ENCODE measurements at regions not wholly inside any gene's neighbourhood (a gene's known extent, or its start where the extent isn't known, plus 50 kb on each side); places are given as distances from the start of the nearest gene placed in this dataset.

DNA sequence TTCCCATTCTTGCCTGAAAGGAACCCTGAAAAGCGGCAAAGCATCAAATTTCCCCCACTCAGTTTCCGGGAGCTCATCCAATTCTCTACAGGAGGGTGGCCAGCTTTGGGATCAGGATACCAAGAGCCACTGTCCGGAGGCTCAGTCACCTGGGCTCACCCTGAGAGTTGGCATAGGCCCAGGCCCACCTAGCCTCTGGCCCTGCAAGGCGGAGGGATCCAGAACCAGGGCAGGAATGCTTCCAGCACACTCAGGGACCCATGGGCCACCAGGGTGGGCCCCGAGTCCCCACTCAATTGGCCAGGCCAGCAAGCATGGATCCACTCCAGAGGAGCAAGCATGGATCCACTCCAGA, 432.9 kb upstream of the MYT1L start:
- H3K4me3 ChIP-seq (ENCODE audit: control insufficient read depth in 1 of 2, extremely low read depth in 1 of 2, low read length in 1 of 2) = no peak overlapping the region
- peaks cover 0 to 3% of the 10 kb centered on the region in 2 experiments for H3K27me3 ChIP-seq (replicated peaks in 1 of 2; ENCODE audit: control insufficient read depth in 2 of 2, extremely low read depth in 1 of 2, insufficient read depth in 2 of 2, low read length in 1 of 2)
- Mint-ChIP-seq H3K4me1 (no peaks in the 10 kb centered on the region), H3K36me3 (no peaks in the 10 kb centered on the region), H3K27ac (no peak overlapping the region), H3K27me3 (no peaks in the 10 kb centered on the region), H3K4me3 (no peak overlapping the region), H3K9me3 (peaks cover 0 to 6% (median 0%) of the 10 kb centered on the region in 3 donors)
- no peak for DNase-seq
- H3K36me3 ChIP-seq (ENCODE audit: control insufficient read depth in 2 of 2, extremely low read depth in 1 of 2, insufficient read depth in 1 of 2, low read length in 1 of 2) = no peaks in the 10 kb centered on the region
- POLR2A ChIA-PET = no interaction called here
- no peaks in the 10 kb centered on the region for H3K4me1 ChIP-seq (ENCODE audit: control insufficient read depth in 1 of 2, extremely low read depth in 1 of 2, insufficient read depth in 2 of 2, low read length in 2 of 2)
- 76% methylated on average over 4 of the region's 5 CpGs for WGBS (ENCODE audit: insufficient coverage)
- no peak overlapping the region for H3K27ac ChIP-seq (ENCODE audit: low read length)
- H3K9me3 ChIP-seq = no peaks in the 10 kb centered on the region
- ATAC-seq (replicated peaks in 1 of 4) = no peak
- CTCF ChIA-PET = interaction anchor here in 1 of 2 donors (0.6 kb wide), 1 partner anchor 47 kb away, joined by 3 read pairs; no protein-coding TSS in a partner anchor

GRCh38 chr2:2763351-2764000, 432.4 kb upstream of the MYT1L start:
- WGBS (ENCODE audit: insufficient coverage) = 91% methylated on average over 25 of the region's 25 CpGs
- Mint-ChIP-seq H3K27me3 (no peaks in the 10 kb centered on the region), H3K9me3 (peaks cover 0 to 6% (median 0%) of the 10 kb centered on the region in 3 donors), H3K4me3 (no peak overlapping the region), H3K36me3 (no peaks in the 10 kb centered on the region), H3K27ac (no peak overlapping the region), H3K4me1 (no peaks in the 10 kb centered on the region)
- H3K4me3 ChIP-seq (ENCODE audit: control insufficient read depth in 1 of 2, extremely low read depth in 1 of 2, low read length in 1 of 2) = no peak overlapping the region
- peaks cover 0 to 3% of the 10 kb centered on the region in 2 experiments for H3K27me3 ChIP-seq (replicated peaks in 1 of 2; ENCODE audit: control insufficient read depth in 2 of 2, extremely low read depth in 1 of 2, insufficient read depth in 2 of 2, low read length in 1 of 2)
- no peaks in the 10 kb centered on the region for H3K9me3 ChIP-seq
- no peaks in the 10 kb centered on the region for H3K4me1 ChIP-seq (ENCODE audit: control insufficient read depth in 1 of 2, extremely low read depth in 1 of 2, insufficient read depth in 2 of 2, low read length in 2 of 2)
- ChIA-PET POLR2A (interaction anchor here in 1 of 2 donors (0.5 kb wide), 1 partner anchor 48 kb away, joined by 7 read pairs; no protein-coding TSS in a partner anchor), CTCF (interaction anchor here in 1 of 2 donors (0.6 kb wide), 1 partner anchor 47 kb away, joined by 3 read pairs; no protein-coding TSS in a partner anchor)
- H3K36me3 ChIP-seq (ENCODE audit: control insufficient read depth in 2 of 2, extremely low read depth in 1 of 2, insufficient read depth in 1 of 2, low read length in 1 of 2) = no peaks in the 10 kb centered on the region
- no peak overlapping the region for H3K27ac ChIP-seq (ENCODE audit: low read length)
- DNase-seq (no peak), ATAC-seq (replicated peaks in 1 of 4) (no peak)

- H3K4me3 ChIP-seq (ENCODE audit: control insufficient read depth in 1 of 2, extremely low read depth in 1 of 2, low read length in 1 of 2) = no peak overlapping the region
- ATAC-seq (replicated peaks in 1 of 4) (no peak), DNase-seq (no peak)
- no peak overlapping the region for H3K27ac ChIP-seq (ENCODE audit: low read length)
- peaks cover 0 to 3% of the 10 kb centered on the region in 2 experiments for H3K27me3 ChIP-seq (replicated peaks in 1 of 2; ENCODE audit: control insufficient read depth in 2 of 2, extremely low read depth in 1 of 2, insufficient read depth in 2 of 2, low read length in 1 of 2)
- H3K9me3 ChIP-seq = no peaks in the 10 kb centered on the region
- Mint-ChIP-seq H3K36me3 (no peaks in the 10 kb centered on the region), H3K4me1 (no peaks in the 10 kb centered on the region), H3K27me3 (no peaks in the 10 kb centered on the region), H3K4me3 (no peak overlapping the region), H3K27ac (no peak overlapping the region), H3K9me3 (peaks cover 0 to 6% (median 0%) of the 10 kb centered on the region in 3 donors)
- no peaks in the 10 kb centered on the region for H3K36me3 ChIP-seq (ENCODE audit: control insufficient read depth in 2 of 2, extremely low read depth in 1 of 2, insufficient read depth in 1 of 2, low read length in 1 of 2)
- ChIA-PET POLR2A (interaction anchor here in 1 of 2 donors (0.5 kb wide), 1 partner anchor 48 kb away, joined by 7 read pairs; no protein-coding TSS in a partner anchor), CTCF (no interaction called here)
- no peaks in the 10 kb centered on the region for H3K4me1 ChIP-seq (ENCODE audit: control insufficient read depth in 1 of 2, extremely low read depth in 1 of 2, insufficient read depth in 2 of 2, low read length in 2 of 2)
- 90% methylated on average over 6 of the region's 11 CpGs for WGBS (ENCODE audit: insufficient coverage)
These were observed 431.8 kb upstream of the MYT1L start for GRCh38 chr2:2762913-2763312.

GRCh38 chr2:2762166-2762908, 431.3 kb upstream of the MYT1L start:
- H3K4me3 ChIP-seq (ENCODE audit: control insufficient read depth in 1 of 2, extremely low read depth in 1 of 2, low read length in 1 of 2) = no peak overlapping the region
- Mint-ChIP-seq H3K27me3 (no peaks in the 10 kb centered on the region), H3K4me1 (no peaks in the 10 kb centered on the region), H3K27ac (no peak overlapping the region), H3K36me3 (no peaks in the 10 kb centered on the region), H3K9me3 (peaks cover 0 to 6% (median 0%) of the 10 kb centered on the region in 3 donors), H3K4me3 (no peak overlapping the region)
- H3K36me3 ChIP-seq (ENCODE audit: control insufficient read depth in 2 of 2, extremely low read depth in 1 of 2, insufficient read depth in 1 of 2, low read length in 1 of 2) = no peaks in the 10 kb centered on the region
- POLR2A ChIA-PET = interaction anchor here in 1 of 2 donors (0.5 kb wide), 1 partner anchor 49 kb away, joined by 7 read pairs; no protein-coding TSS in a partner anchor
- no peak for DNase-seq
- peaks cover 0 to 3% of the 10 kb centered on the region in 2 experiments for H3K27me3 ChIP-seq (replicated peaks in 1 of 2; ENCODE audit: control insufficient read depth in 2 of 2, extremely low read depth in 1 of 2, insufficient read depth in 2 of 2, low read length in 1 of 2)
- H3K27ac ChIP-seq (ENCODE audit: low read length) = no peak overlapping the region
- H3K4me1 ChIP-seq (ENCODE audit: control insufficient read depth in 1 of 2, extremely low read depth in 1 of 2, insufficient read depth in 2 of 2, low read length in 2 of 2) = no peaks in the 10 kb centered on the region
- WGBS (ENCODE audit: insufficient coverage) = 76% methylated on average over 13 of the region's 17 CpGs
- no peak for ATAC-seq (replicated peaks in 1 of 4)
- CTCF ChIA-PET = interaction anchor here in 1 of 2 donors (0.5 kb wide), 1 partner anchor 91 kb away, joined by 3 read pairs; no protein-coding TSS in a partner anchor
- no peaks in the 10 kb centered on the region for H3K9me3 ChIP-seq

GRCh38 chr2:2758793-2759367, 427.8 kb upstream of the MYT1L start:
- WGBS (ENCODE audit: insufficient coverage) = 75% methylated on average over 9 of the region's 10 CpGs
- Histone ChIP-seq H3K4me3 (ENCODE audit: control insufficient read depth in 1 of 2, extremely low read depth in 1 of 2, low read length in 1 of 2) (no peak overlapping the region), H3K9me3 (no peaks in the 10 kb centered on the region), H3K27me3 (replicated peaks in 1 of 2; ENCODE audit: control insufficient read depth in 2 of 2, extremely low read depth in 1 of 2, insufficient read depth in 2 of 2, low read length in 1 of 2) (peaks cover 0 to 8% of the 10 kb centered on the region in 2 experiments), H3K27ac (ENCODE audit: low read length) (no peak overlapping the region), H3K4me1 (ENCODE audit: control insufficient read depth in 1 of 2, extremely low read depth in 1 of 2, insufficient read depth in 2 of 2, low read length in 2 of 2) (no peaks in the 10 kb centered on the region), H3K36me3 (ENCODE audit: control insufficient read depth in 2 of 2, extremely low read depth in 1 of 2, insufficient read depth in 1 of 2, low read length in 1 of 2) (no peaks in the 10 kb centered on the region)
- Mint-ChIP-seq H3K4me3 (no peak overlapping the region), H3K9me3 (peaks cover 0 to 13% (median 4%) of the 10 kb centered on the region in 3 donors), H3K27ac (no peak overlapping the region), H3K27me3 (no peaks in the 10 kb centered on the region), H3K4me1 (no peaks in the 10 kb centered on the region), H3K36me3 (no peaks in the 10 kb centered on the region)
- DNase-seq (no peak), ATAC-seq (replicated peaks in 1 of 4) (no peak)
- POLR2A ChIA-PET = no interaction called here
- CTCF ChIA-PET = no interaction called here

DNA sequence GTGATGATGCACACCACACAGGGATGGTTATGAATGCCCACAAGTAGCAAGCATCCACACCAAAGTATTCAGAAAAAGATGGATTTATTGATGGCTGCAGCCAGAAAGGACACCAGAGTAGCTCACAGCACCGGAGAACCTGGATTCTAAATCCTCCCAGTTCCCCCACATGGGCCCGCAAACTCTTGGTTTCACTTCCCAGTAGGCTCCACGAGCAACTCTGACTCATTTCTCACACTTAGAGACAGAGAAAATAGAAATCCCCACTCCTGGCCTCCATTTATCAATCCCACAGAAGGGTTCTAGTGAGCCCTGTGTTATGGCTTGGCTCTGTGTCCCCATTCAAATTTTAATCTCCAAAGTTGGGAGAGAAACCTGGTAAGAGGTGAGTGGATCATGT, 426.7 kb upstream of the MYT1L start:
- Histone ChIP-seq H3K27ac (ENCODE audit: low read length) (no peak overlapping the region), H3K36me3 (ENCODE audit: control insufficient read depth in 2 of 2, extremely low read depth in 1 of 2, insufficient read depth in 1 of 2, low read length in 1 of 2) (no peaks in the 10 kb centered on the region), H3K9me3 (no peaks in the 10 kb centered on the region), H3K4me1 (ENCODE audit: control insufficient read depth in 1 of 2, extremely low read depth in 1 of 2, insufficient read depth in 2 of 2, low read length in 2 of 2) (no peaks in the 10 kb centered on the region), H3K4me3 (ENCODE audit: control insufficient read depth in 1 of 2, extremely low read depth in 1 of 2, low read length in 1 of 2) (no peak overlapping the region), H3K27me3 (replicated peaks in 1 of 2; ENCODE audit: control insufficient read depth in 2 of 2, extremely low read depth in 1 of 2, insufficient read depth in 2 of 2, low read length in 1 of 2) (peaks cover 0 to 8% of the 10 kb centered on the region in 2 experiments)
- no peak overlapping the region for H3K4me3 Mint-ChIP-seq
- peaks cover 0 to 13% (median 11%) of the 10 kb centered on the region in 3 donors for H3K9me3 Mint-ChIP-seq
- no peak for ATAC-seq (replicated peaks in 1 of 4)
- H3K27me3 Mint-ChIP-seq = no peaks in the 10 kb centered on the region
- H3K4me1 Mint-ChIP-seq = no peaks in the 10 kb centered on the region
- no peaks in the 10 kb centered on the region for H3K36me3 Mint-ChIP-seq
- WGBS (ENCODE audit: insufficient coverage) = no CpG with 5 or more reads among the region's 3 CpGs
- no peak for DNase-seq
- ChIA-PET CTCF (no interaction called here), POLR2A (no interaction called here)
- H3K27ac Mint-ChIP-seq = no peak overlapping the region

All from T-cell (primary cell).